Adrenal gland (tissue), 5 donors: ENCODE measurements at regions not wholly inside any gene's neighbourhood (a gene's known extent, or its start where the extent isn't known, plus 50 kb on each side); places are given as distances from the start of the nearest gene placed in this dataset.

ENCODE experiments used
- CTCF ChIP-seq, 6 experiments: fragments of 450-650 bp in 4 of 6; fragments of 200-600 bp in 2 of 6; sonication (generic) in 1 of 6; IDR thresholded peaks; 1 replicate in 5 of 6; 2 replicates in 1 of 6; pipeline versions ENCODE4 v1.5.1 to v1.8.0; 2016 to 2021; ENCODE audit warnings: antibody characterized with exemption in 6 of 6, mild to moderate bottlenecking in 2 of 6, moderate library complexity in 1 of 6
- POLR2A ChIP-seq, 2 donors: fragments of 450-650 bp; IDR thresholded peaks; one replicate each; pipeline ENCODE4 v1.6.1; 2017; ENCODE audit warnings: antibody characterized with exemption in 2 of 2, mild to moderate bottlenecking in 2 of 2, moderate library complexity in 1 of 2
- donor health status: DM: no; HTN: no; CAD: no.

GRCh38 chr10:2120746-2121145 is 383.4 kb upstream of the ADARB2 start:
- TF ChIP-seq CTCF (IDR thresholded peaks at IDR 0.05) (no peak), POLR2A (IDR thresholded peaks at IDR 0.05) (no peak)
